Stimulated activated CD4-positive, alpha-beta T cell treated with anti-CD3 and anti-CD28 coated beads, Interleukin-4, amount 100 ng/mL, for 48 hours (primary cell): ENCODE measurements at regions not wholly inside any gene's neighbourhood (a gene's known extent, or its start where the extent isn't known, plus 50 kb on each side); places are given as distances from the start of the nearest gene placed in this dataset.

Experiments used
- DNase-seq, 2 donors: peaks; one replicate each; pipeline ENCODE4 v3.0.0-alpha.2; 2020; ENCODE audit warnings: low read depth in 2 of 2

- DNase-seq, result no peak
Measured at GRCh38 chr2:177053038-177053437, 159.6 kb upstream of the HNRNPA3 start.

GRCh38 chr2:177053716-177054115, 158.9 kb upstream of the HNRNPA3 start:
- DNase-seq, result no peak

- no peak for DNase-seq
Measured at GRCh38 chr2:177056481-177056929, 156.1 kb upstream of the HNRNPA3 start.

GRCh38 chr2:177058747-177059146, 153.8 kb upstream of the HNRNPA3 start:
- DNase-seq, result no peak

- no peak for DNase-seq
Measured at GRCh38 chr2:177059293-177059692, 153.3 kb upstream of the HNRNPA3 start.

- DNase-seq, result no peak
Measured at GRCh38 chr2:177063331-177063730, 149.3 kb upstream of the HNRNPA3 start.

GRCh38 chr2:177064422-177064821, 148.2 kb upstream of the HNRNPA3 start:
- no peak for DNase-seq

- no peak for DNase-seq
Measured at GRCh38 chr2:177068967-177069366, 143.6 kb upstream of the HNRNPA3 start.

- no peak for DNase-seq
Measured at GRCh38 chr2:177072090-177072489, 140.5 kb upstream of the HNRNPA3 start.

- DNase-seq, result no peak
Measured at GRCh38 chr2:177073611-177074010, 139.0 kb upstream of the HNRNPA3 start.

GRCh38 chr2:177074099-177074710, 138.4 kb upstream of the HNRNPA3 start:
- no peak for DNase-seq

GRCh38 chr2:177075254-177075653, 137.3 kb upstream of the HNRNPA3 start:
- no peak for DNase-seq

- DNase-seq, result no peak
Measured at GRCh38 chr2:177076636-177077179, 135.9 kb upstream of the HNRNPA3 start.

- no peak for DNase-seq
Measured at GRCh38 chr2:177077778-177078177, 134.8 kb upstream of the HNRNPA3 start.

GRCh38 chr2:177078416-177078815, 134.2 kb upstream of the HNRNPA3 start:
- no peak for DNase-seq

GRCh38 chr2:177078855-177079254, 133.7 kb upstream of the HNRNPA3 start:
- no peak for DNase-seq

- DNase-seq, result no peak
Measured at GRCh38 chr2:177080746-177081284, 131.8 kb upstream of the HNRNPA3 start.

- DNase-seq, result no peak
Measured at GRCh38 chr2:177084607-177085006, 128.0 kb upstream of the HNRNPA3 start.

GRCh38 chr2:177088529-177088928, 124.1 kb upstream of the HNRNPA3 start:
- DNase-seq, result no peak

- no peak for DNase-seq
Measured at GRCh38 chr2:177090967-177091366, 121.6 kb upstream of the HNRNPA3 start.

- DNase-seq, result no peak
Measured at GRCh38 chr2:177093371-177093770, 119.2 kb upstream of the HNRNPA3 start.

- no peak for DNase-seq
Measured at GRCh38 chr2:177098001-177098613, 114.5 kb upstream of the HNRNPA3 start.

- no peak for DNase-seq
Measured at GRCh38 chr2:177101930-177102329, 110.7 kb upstream of the HNRNPA3 start.
